Ovary (tissue), 7 donors: ENCODE measurements at regions not wholly inside any gene's neighbourhood (a gene's known extent, or its start where the extent isn't known, plus 50 kb on each side); places are given as distances from the start of the nearest gene placed in this dataset.

Experiments
- DNase-seq, 5 donors: peaks; one replicate each; pipeline ENCODE4 v3.0.0-alpha.2; 2019 to 2020
- H3K27ac ChIP-seq, 2 donors: fragments of 200-600 bp; one replicate each; pipeline versions ENCODE4 v1.5.1 to v1.8.0; 2019 to 2022
- H3K27me3 ChIP-seq: fragments of 200-600 bp; one replicate; pipeline ENCODE4 v1.8.0; 2022
- H3K36me3 ChIP-seq: fragments of 200-600 bp; sonication (generic); one replicate; pipeline ENCODE4 v1.5.1; 2019
- H3K4me1 ChIP-seq: one replicate; pipeline ENCODE4 v1.8.1; 2013; ENCODE audit warnings: mild to moderate bottlenecking, moderate library complexity; ENCODE audit not compliant: insufficient read depth
- H3K4me3 ChIP-seq: fragments of 200-600 bp; sonication (generic); one replicate; pipeline ENCODE4 v1.5.1; 2017
- H3K9me3 ChIP-seq, 2 donors: fragments of 200-600 bp in 1 of 2; sonication (generic) in 1 of 2; one replicate each; pipeline versions ENCODE4 v1.5.1 to v1.8.1; 2013 to 2019; ENCODE audit warnings: mild to moderate bottlenecking in 1 of 2, moderate library complexity in 1 of 2
- CTCF ChIP-seq, 3 donors: fragments of 450-650 bp in 2 of 3; fragments of 200-600 bp in 1 of 3; IDR thresholded peaks; one replicate each; pipeline versions ENCODE4 v1.5.1 to v1.8.0; 2016 to 2022; ENCODE audit warnings: antibody characterized with exemption in 3 of 3, mild to moderate bottlenecking in 1 of 3
- EP300 ChIP-seq: sonication (generic); formaldehyde crosslinking; IDR thresholded peaks from one replicate; pipeline ENCODE4 v1.6.1; 2017; ENCODE audit warnings: antibody characterized with exemption
- POLR2A ChIP-seq: fragments of 450-650 bp; IDR thresholded peaks from one replicate; pipeline ENCODE4 v1.6.1; 2017; ENCODE audit warnings: antibody characterized with exemption, mild to moderate bottlenecking, moderate library complexity
- WGBS, 3 donors: extraction: QIAGEN DNeasy Blood & Tissue Kit in 1 of 3; methylation state at CpG; one replicate each; pipeline versions ENCODE4 v1.1.5 to v1.1.7; 2013 to 2017; 5-methylcytosine and 5-hydroxymethylcytosine counted together
- intact Hi-C, 4 donors: fragments of 100-400 bp; cut with DNase I; formaldehyde crosslinking; loops; one replicate each; pipeline versions ENCODE4 v1.11.0 to v1.15.1; 2022 to 2023
- donor health status: DM: no; HTN: no; CAD: no; lungs with moderate emphysema.
- donor health status: DM: no; HTN: no; CAD: no.
- donor health status: Bipolar disorder and iron deficiency.
- donor health status: DM: no; HTN: no; CAD: no.
- donor health status: DM: yes; HTN: yes; CAD: no.

DNA sequence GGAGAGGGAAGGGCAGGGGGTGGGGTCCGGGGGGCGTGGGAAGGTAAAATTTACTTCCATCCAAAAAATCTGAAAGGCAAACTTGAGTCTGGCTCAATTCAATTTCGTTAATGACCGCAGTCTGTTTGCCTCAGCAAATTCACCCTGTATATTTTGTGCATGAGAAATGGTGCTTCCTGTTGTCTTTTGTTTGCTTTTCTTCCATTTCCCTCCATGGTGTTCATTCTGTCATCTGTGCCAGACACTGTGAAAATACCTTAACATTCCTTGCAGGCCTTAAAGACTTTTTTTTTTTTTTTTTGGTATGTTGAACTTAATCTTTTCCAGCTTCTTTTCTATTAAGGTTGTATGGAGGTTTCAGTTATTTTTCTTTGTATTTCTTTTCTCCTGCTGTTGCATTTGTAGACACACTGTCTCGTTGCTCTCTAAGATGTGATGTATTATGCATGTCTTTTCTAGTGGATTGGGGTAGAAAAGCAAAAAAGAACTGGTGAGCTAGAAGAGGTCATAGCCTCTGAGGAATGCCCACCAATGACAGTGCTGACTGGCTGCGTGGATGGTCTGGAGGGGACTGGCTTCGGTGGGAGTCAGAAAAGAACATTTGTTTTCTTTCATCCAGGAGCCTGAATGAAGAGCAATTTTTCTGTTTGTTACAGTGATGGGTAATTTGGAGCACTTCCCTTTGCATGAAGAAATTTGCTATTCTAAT, 585.0 kb upstream of the MAP3K7 start:
- Histone ChIP-seq H3K4me3 (no peak overlapping the region), H3K4me1 (no peaks in the 10 kb centered on the region), H3K27ac (no peak overlapping the region), H3K36me3 (no peaks in the 10 kb centered on the region), H3K27me3 (no peaks in the 10 kb centered on the region), H3K9me3 (no peaks in the 10 kb centered on the region)
- WGBS, 3 donors, result 72 to 85% (median 74%) methylated on average over 7 of the region's 7 CpGs
- TF ChIP-seq CTCF (IDR thresholded peaks at IDR 0.05), result no peak
- TF ChIP-seq POLR2A, result no peak
- no peak for TF ChIP-seq EP300
- intact Hi-C loops, result no loop called here
- no peak for DNase-seq

DNA sequence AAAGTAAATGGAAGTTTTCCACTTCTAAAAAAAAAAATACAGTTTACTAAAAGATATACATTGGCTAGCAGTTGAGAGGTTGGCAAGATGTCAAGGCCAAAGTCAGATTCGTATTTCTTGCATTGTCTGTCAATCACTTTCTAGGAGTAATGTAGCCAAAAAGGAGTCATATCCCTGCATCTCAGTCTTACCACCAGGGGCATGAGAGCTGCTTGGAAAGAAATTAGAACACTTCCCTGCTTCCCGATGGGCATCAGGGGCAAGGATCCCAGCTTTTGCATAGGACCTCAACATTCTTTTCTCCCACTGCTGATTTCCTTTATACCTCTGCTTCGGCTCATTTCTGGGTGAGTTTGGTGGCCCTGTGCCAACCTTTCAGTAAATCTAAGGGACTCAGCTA, 581.0 kb upstream of the MAP3K7 start:
- TF ChIP-seq EP300, result no peak
- no peak for TF ChIP-seq CTCF (IDR thresholded peaks at IDR 0.05)
- no peak for TF ChIP-seq POLR2A
- Histone ChIP-seq H3K27me3 (no peaks in the 10 kb centered on the region), H3K4me1 (no peaks in the 10 kb centered on the region), H3K27ac (no peak overlapping the region), H3K9me3 (no peaks in the 10 kb centered on the region), H3K36me3 (no peaks in the 10 kb centered on the region), H3K4me3 (no peak overlapping the region)
- DNase-seq, result no peak
- 10 to 37% (median 17%) methylated on average over 3 of the region's 3 CpGs for WGBS, 3 donors
- intact Hi-C loops, result no loop called here

- 87 to 93% (median 89%) methylated on average over 11 of the region's 11 CpGs for WGBS, 3 donors
- Histone ChIP-seq H3K4me1 (no peaks in the 10 kb centered on the region), H3K36me3 (no peaks in the 10 kb centered on the region), H3K4me3 (no peak overlapping the region), H3K9me3 (no peaks in the 10 kb centered on the region), H3K27ac (no peak overlapping the region), H3K27me3 (no peaks in the 10 kb centered on the region)
- intact Hi-C loops, result no loop called here
- DNase-seq, result no peak
- TF ChIP-seq POLR2A, result no peak
- TF ChIP-seq EP300, result no peak
- TF ChIP-seq CTCF (IDR thresholded peaks at IDR 0.05), result no peak
These were observed 579.6 kb upstream of the MAP3K7 start for GRCh38 chr6:91166271-91167046.

DNA sequence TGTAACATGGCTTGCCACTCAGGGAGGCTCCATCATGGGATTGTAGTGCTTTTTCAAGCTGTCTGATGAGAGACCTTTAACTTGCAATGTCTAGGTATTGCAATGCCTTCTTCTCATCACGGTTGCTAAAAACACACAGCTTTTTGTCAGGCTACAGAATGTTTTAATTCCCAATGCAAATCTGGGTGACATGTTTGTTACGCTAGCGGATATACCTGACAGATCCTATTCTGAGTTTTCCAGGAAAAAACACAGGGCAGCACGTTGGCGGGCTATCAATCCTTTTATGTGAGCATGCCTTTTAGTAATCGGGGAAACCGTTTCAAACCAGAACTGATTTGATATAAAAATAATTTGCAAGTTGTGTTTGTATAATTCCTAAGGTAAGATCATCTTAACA, 577.2 kb upstream of the MAP3K7 start:
- DNase-seq, result no peak

More for the DNA sequence above, 577.2 kb upstream of the MAP3K7 start:
- Histone ChIP-seq H3K27me3 (no peaks in the 10 kb centered on the region), H3K27ac (no peak overlapping the region), H3K36me3 (no peaks in the 10 kb centered on the region), H3K9me3 (no peaks in the 10 kb centered on the region), H3K4me3 (no peak overlapping the region), H3K4me1 (no peaks in the 10 kb centered on the region)
- intact Hi-C loops, result no loop called here
- WGBS, 3 donors, result 93% methylated on average over 7 of the region's 7 CpGs
- TF ChIP-seq CTCF (IDR thresholded peaks at IDR 0.05), result no peak
- TF ChIP-seq POLR2A, result no peak
- TF ChIP-seq EP300, result no peak
